Superior temporal gyrus (tissue), 1 donor: ENCODE measurements at regions not wholly inside any gene's neighbourhood (a gene's known extent, or its start where the extent isn't known, plus 50 kb on each side); places are given as distances from the start of the nearest gene placed in this dataset.
"Not testable (repeated sequence)": the region's sequence is repeated elsewhere in the genome, so short reads cannot be mapped to it uniquely, and the experiment has no call there.

Experiments used
- DNase-seq: peaks from one replicate; pipeline ENCODE4 v3.0.0-alpha.2; 2016; ENCODE audit errors: extremely low spot score

DNA sequence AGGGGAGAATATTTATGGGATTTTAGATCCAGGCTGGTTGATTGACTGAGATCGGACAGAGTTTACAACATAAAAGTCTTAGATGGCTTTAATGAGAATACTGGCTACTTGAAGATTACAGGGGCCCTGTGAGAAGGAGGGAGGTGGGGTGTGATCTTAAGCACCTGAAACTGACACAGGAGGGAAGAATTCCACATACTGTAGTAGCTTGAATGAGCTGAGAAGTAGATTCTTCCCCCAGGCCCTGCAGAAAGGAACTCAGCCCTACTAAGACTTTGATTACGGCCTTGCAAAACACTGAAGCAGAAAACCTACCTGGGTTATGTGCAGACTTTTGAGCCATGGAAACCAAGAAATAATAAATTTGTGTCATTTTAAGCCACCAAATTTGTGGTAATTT, 1062.9 kb upstream of the GYPC start:
- DNase-seq: no peak

DNA sequence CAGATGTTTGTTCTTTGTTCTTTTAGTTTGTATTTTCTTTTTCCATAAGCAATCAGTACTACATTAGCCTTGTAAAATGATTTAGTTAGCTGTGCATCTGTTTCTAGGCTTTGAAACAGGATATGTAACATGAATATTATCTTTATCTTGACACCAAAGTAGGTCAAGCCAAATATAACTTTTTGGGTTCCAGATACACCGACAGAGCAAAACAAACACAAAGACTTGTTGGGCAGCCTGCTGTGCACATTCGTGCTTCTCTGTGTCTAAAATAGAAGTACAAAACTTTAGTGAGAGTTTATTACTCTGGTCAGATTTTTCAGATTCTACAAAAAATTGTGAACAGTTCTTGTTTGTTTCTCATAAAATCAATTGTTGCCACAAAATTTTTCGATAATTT, 1059.3 kb upstream of the GYPC start:
- no peak for DNase-seq

DNA sequence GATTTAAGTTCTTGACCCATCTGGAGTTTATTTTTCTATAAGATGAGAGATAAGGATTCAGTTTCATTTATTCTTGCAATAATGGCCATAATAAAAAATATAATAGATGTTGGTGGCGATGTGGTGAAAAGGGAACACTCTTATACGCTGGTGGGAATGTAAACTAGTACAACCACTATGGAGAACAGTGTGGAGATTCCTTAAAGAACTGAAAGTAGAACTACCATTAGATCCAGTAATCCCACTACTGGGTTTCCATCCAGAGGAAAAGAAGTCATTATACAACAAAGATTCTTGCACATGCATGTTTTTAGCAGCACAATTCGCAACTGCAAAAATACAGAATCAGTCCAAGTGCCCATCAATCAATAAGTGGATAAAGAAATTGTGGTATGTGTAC, 1040.5 kb upstream of the GYPC start:
- no peak for DNase-seq

DNA sequence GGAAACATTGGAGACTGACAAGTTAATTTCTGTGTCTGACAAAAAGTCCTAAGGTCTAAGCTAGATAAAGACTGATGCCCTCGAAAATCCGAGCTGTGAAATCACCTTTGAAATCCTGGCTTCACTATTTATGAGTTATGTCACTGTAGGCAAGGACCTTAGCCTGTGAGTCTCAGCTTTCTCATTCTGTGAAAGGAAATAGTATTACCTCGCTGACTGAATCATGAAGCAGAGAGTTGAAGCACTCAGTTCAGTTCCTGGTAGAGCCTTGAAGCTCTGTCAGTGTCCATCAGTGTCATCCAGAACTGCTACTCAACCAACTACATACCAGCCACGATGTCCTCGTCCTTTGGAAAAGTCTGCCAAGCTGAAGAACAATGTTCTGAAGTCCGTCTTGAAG, 1025.6 kb upstream of the GYPC start:
- no peak for DNase-seq

DNA sequence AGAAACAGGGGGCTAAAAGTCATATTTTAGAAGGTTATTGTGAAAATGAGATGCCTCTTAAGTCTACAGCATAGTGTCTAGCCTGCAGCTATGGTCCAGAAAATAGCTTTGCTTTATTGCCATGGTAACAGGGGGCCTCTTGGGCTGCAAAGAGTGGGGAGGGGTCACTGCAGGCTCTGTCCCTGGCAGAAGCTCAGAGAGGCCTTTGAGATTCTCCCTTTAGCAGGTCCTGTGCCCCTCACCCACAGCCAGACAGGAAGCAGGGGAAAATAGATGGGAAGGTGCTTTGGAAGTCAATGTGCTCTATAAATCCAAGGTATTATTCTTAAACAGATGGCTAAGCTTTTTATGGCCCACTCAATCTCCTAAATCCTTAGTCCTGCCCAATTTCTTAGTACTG, 1021.3 kb upstream of the GYPC start:
- no peak for DNase-seq

DNA sequence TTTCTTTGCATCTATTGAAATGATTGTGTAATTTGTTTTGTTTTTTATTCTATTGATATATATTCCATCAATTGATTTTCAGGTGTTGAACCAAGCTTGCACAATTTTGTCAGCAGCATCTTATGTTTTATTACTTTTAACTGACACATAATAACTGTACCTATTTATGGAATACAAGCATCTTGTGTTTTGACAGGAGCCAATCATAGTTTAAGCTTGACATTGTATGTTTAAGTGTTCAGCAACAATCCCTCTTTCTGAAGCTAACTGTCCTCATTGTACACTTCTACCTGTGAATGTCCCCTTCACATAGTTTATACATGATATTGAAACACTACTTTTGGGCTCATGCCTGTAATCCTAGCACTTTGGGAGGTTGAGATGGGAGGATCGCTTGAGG, 1017.6 kb upstream of the GYPC start:
- DNase-seq: no peak

DNA sequence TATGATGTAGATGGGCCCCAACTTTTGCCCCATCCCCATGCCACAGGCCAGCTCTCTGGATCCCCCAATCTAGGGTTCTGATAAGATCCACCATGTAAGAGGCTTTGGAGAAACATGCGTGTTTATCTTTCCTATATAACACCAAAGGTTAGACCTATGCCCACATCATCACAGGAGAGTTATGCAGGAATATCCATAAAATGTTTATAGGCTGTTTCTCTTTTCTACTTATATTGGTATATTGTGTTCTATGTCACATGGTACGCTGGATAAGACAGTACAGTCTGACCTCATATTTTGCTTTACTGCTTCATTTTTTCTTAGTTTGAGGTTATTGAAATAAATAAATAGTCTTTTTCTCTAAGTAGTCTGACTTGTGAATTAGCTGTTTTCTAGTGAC, 1013.9 kb upstream of the GYPC start:
- no peak for DNase-seq

DNA sequence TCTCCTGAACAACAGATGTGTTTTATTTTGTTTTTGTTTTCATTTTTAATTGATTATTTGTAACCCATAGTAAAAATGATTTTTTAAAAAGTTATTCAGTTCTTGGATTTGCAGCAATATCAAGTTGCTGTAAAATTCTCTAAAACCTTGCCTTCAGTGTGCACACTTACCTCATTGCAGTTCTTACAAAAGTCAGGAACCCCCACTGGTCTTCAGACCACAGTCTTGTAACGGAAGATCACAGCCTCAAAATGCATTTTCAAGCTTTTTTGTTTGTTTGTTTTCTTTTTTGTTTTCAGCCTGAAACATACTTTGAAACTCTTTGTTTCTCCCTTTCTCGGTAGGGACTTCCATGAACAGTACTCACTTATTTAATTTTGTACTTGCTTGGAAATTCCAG, 1012.8 kb upstream of the GYPC start:
- no peak for DNase-seq

DNA sequence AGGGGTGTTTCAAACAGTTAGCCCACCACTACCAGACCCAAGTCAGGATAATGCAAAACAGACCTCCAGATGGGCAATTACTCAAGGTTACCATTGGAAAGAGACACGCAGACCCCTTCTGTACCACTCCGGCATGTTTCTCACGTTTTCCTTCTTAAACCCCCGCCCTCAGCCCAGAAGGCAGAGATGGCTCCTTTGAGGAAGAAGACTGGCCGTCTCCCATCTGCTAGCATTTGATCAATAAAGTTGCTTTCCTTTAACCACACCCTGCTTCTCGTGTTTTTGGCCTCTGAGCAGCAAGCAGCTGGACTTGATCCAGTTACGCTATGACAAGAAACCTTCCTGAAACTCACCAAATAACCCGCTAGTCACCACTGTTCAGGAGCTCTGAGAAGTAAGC, 1012.4 kb upstream of the GYPC start:
- DNase-seq: no peak

DNA sequence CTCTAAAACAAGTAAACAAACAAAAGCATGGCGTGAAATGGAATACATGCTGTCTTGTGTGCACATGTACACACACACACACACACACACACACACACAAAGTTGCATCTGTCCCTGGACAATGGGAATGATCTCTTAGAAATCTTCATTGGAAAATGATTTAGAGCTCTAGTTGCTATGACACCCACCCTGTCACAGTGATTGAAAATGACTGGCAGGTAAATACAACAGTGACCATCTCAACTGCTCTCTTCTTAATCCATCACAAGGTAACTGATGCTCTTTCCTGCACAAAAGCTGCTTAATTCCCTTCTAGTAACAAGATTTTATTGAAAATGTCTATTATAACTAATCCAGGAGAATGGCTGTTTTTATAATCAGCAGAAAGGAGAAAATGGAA, 1011.7 kb upstream of the GYPC start:
- no peak for DNase-seq

DNA sequence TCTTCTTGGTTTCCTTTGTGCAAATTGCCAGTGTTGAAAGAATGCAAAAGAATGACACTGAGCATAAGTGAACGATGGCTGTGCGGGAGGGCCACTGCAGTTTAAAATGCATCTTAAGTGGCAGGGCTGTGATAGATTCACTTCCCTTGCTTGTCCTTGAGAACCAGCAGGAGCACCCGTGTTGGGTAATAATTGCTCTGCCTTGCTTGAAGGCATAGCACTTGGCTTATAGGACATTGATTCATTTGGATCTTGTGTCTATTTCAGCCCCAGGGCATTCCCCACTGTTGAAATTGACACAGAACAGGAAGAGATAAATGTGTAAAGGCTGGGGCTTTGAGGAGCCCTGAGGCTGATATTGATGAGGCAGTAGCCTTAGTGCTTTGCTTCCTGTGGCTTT, 1003.7 kb upstream of the GYPC start:
- no peak for DNase-seq

DNA sequence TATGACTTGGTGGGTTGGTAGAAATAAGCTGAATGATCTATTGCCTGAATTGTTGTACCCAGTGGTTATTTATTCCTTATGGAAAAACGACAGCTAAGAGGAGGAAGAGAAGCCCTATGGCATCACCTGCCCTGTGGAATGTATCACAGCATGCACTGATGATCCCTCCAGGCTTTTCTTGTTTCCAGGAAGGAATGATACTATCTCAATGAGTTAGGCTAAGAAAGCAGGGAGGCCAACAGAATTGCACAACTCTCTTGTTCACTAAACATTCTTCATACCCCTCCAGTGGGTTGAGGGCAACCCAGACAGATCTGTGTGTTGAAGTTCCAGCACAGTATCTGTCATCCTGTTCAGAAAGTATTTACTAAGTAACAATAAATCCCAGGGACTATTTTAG, 1001.7 kb upstream of the GYPC start:
- DNase-seq: no peak

DNA sequence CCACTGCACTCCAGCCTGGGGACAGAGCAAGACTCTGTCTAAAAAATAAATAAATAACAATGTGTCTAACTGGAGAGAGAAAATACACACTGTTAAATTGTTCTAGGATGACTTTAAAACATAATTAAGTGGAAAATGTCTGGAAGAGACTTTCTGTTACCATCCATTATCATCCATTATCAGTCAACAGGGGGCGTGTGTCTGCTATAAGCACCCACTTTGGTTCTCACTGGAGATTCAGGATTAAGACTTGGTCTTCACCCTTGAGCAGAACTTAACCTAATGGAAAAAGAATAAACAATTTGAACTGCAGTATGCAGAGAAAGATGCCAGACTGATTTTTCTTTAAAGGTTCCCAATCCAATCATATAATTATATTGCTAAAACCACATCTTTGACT, 999.8 kb upstream of the GYPC start:
- DNase-seq: no peak

DNA sequence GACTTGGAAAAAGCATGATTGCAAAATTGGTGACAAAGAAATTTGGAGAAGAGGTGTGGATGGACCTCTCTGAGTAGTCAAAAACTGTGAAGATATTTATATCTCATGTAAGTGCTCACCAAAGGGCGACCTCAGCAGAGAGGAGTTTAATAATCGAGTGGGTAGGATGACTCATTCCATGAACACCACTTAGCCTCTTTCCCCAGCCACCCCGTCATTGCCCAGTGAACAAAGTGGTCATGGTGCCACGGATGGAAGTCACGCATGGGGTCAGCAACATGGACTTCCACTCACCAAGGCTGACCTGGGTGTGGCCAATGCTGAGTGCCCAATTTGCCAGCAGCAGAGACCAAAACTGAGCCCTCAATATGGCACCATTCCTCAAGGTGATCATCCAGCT, 997.4 kb upstream of the GYPC start:
- no peak for DNase-seq

DNA sequence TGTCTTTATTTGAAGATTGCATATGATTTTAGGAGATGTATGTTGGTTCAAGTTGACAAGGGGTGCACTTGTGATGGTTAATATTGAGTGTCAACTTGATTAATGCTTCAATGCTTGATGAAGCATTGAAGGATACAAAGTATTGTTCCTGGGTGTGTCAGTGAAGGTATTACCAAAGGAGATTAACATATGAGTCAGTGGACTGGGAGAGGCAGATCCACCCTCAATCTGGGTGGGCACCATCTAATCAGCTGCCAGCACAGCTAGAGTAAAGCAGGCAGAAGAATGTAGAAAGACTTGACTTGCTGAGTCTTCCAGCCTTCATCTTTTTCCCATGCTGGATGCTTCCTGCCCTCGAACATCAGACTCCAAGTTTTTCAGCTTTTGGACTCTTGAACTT, 995.6 kb upstream of the GYPC start:
- not testable (repeated sequence) for DNase-seq

DNA sequence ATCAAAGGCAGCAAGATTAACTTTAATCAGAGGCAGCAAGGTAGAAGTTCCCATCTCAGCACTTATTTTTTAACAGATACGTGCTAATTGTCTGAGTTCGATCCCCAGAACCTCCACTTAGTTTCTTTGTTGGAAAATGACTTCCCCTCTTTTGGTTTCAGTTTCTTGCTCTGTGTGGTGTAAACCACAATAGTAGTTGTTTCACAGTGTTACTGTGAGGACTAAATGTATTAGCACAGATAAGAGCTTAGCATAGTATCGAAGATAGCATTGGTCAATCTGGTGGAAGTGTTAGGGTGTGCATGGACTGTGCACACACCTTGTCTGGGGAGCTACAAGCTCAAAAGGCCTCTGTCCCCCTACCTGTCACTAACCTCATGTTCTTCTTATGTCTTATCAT, 988.3 kb upstream of the GYPC start:
- DNase-seq: peak; percentile 1

DNA sequence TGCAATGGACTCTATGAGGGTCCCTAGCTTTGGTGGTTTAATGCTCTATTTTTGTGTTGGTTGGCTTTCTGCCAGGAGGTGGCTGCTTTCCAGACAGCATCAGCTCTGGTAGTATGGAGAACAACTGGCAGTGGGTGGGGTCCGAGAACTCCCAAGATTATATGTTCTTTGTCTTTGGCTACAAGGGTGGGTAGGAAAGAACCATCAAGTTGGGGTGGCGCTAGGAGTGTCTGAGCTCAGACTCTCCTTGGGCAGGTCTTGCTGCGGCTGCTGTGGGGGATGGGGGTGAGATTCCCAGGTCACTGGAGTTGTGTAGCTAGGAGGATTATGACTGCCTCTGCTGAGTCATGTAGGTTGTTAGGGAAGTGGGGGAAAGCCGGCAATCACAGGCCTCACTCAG, 976.1 kb upstream of the GYPC start:
- DNase-seq: no peak

DNA sequence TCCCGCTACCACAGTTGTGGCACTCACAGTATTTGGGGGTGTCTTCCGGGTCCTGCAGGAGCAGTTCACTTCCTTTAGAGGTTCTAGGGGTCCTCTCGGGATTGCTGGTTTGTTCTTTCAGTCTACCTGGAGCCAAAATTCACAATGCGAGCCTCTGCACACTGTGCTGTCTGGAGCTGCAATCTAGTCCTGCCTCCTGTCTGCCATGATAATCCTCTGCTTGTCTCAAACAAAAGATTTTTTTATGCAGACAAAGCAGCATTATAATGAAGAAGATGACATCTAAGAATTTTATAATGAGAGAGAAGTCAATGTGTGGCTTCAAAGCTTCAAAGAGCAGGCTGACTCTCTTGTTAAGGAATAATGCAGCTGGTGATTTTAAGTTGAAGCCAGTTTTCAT, 975.1 kb upstream of the GYPC start:
- peak; percentile 29 for DNase-seq

DNA sequence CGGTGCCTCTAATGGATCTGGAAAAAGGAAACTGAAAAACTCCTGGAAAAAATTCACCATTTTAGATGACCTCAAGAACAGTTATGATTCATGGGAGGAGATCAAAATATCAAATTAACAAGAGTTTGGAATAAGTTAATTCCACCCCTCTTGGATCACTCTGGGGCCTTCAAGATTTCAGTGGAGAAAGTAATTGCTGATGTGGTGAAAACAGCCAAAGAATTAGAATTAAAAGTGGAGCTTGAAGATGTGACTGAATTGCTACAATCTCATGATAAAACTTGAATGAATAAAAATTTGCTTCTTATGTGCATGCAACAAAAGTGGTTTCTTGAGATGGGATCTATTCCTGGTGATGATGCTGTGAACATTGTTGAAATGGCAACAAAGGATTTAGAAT, 974.4 kb upstream of the GYPC start:
- DNase-seq: peak; percentile 5

DNA sequence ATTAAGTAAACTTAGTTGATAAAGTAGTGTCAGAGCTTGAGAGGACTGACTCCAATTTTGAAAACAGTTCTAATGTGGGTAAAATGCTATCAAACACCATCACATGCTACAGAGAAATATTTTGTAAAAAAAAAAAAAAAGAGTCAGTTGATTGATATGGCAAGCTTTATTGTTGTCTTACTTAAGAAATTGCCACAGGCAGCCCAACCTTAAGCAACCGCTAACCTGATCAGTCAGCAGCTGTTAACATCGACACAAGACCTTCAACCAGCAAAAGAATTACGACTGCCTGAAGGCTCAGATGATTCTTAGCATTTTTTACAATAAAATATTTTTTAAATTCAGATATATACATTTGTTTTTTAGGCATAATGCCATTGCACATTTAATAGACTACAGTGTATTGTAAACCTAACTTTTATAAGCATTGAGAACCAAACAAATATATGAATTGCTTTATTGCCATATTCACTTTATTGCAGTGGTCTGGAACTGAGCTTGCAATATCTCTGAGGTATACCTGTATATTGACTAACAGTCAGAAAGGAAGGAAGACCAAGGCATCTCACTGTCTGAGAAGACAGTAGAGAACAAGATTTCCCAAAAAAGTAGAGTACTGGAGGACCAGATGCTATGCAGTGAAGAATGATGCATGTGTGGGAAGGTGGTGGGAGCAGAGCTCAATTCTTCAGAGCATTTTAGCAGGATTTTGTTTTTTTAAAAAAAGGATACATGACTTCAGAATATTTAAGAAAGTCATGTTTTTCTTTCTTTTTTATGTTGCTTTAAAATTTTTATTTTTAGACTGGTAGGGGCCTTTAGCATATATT, 973.8 kb upstream of the GYPC start:
- peak; percentile 63 for DNase-seq

DNA sequence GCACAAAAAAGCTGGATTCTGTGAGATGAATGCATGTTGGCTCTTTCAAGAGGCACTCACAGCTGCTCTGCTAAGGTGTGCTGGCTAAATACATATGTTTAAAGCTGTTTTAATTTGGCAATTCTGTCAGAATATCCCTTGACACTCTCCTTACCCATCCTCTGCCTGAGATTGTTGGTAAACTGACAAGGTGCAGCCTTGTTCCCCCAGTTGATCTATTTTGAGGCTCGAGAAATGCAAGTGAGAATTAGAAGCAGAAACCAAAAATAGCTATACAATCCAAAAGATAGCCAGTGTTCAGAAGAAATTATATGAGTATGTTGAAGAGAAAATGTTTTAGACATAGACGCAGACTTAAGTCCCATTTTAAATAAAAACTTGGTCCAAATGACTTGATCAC, 971.7 kb upstream of the GYPC start:
- DNase-seq: peak; percentile 41

DNA sequence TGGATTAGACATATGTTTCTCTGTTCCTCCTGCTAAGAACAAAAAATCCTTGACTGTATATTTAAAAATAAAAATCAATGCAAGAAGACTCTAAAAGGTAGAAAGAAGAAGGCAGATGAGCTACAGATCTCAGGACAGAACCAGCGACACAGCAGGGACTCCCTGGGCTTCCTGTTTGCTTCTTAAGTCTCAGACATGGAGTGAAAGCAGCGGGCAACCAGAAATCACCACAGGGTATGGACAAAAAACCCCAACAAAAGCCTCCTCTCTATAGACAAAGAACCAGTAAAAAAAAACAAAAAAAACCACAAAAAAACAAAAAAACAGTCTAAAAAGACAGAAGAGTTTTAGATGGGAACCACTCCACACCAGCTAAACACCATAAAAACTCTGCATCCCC, 971.0 kb upstream of the GYPC start:
- DNase-seq: no peak

DNA sequence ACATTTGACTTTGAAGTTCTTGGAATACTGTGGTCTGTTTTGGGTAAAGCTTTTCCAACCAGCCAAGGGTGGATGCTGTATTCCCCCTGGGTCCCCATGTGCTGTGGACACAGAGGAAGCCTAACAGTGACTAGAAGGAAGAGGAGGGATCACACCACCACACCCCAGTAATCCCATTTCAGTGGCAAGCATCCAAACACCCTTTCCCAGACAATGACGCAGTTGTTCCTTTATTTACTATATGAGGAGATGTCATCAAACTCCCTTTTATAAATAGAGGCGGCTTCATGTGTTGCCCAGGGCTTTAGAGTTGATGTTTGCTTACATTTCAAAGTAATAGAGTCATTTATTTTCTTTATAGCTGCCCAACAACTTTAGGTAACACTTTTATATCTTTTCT, 959.4 kb upstream of the GYPC start:
- peak; percentile 3 for DNase-seq

DNA sequence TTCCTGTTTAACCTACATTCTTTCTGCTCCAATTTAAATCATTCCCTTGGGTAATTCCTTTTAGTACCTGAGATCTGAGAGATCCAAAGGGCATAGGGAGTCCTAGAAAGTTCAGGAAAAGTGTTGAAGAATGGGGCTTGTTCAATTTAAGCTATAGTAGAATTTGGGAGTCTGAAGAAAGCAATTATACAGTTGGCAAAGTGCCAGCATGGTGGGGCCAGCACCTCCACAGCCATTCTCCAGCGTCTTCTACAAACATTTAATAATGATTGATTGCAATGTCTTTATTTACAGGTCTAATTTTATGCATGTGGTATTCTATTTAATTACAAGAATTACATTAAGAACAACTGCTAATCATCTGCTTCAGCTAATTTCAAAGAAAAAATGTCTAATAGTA, 957.7 kb upstream of the GYPC start:
- peak; percentile 1 for DNase-seq
